Spleen (tissue), 7 donors: ENCODE measurements at regions not wholly inside any gene's neighbourhood (a gene's known extent, or its start where the extent isn't known, plus 50 kb on each side); places are given as distances from the start of the nearest gene placed in this dataset.

ENCODE experiments used
- POLR2A ChIP-seq, 3 donors: fragments of 450-650 bp; IDR thresholded peaks; one replicate each; pipeline ENCODE4 v1.5.1; 2017; ENCODE audit warnings: antibody characterized with exemption in 3 of 3, mild to moderate bottlenecking in 1 of 3
- POLR2AphosphoS5 ChIP-seq, 3 donors: sonication (generic); formaldehyde crosslinking; IDR thresholded peaks; one replicate each; pipeline ENCODE4 v1.5.1; 2017; ENCODE audit warnings: antibody characterized with exemption in 3 of 3
- TF ChIP-seq, protein P1 (sequence below), 11 experiments: fragments of 200-600 bp in 7 of 11; fragments of 450-650 bp in 4 of 11; sonication (generic) in 4 of 11; IDR thresholded peaks in 8 of 11; conservative IDR thresholded peaks in 3 of 11; 1 replicate in 7 of 11; 2 replicates in 4 of 11; pipeline versions ENCODE4 v1.4.0 to v1.8.0; 2016 to 2021; ENCODE audit warnings: antibody characterized with exemption in 11 of 11, inconsistent platforms in 4 of 11, mild to moderate bottlenecking in 1 of 11
- donor health status: DM: no; HTN: no; CAD: no; lungs with moderate emphysema.
- donor health status: DM: no; HTN: no; CAD: no.
- donor health status: DM: no; HTN: no; CAD: no.

DNA sequence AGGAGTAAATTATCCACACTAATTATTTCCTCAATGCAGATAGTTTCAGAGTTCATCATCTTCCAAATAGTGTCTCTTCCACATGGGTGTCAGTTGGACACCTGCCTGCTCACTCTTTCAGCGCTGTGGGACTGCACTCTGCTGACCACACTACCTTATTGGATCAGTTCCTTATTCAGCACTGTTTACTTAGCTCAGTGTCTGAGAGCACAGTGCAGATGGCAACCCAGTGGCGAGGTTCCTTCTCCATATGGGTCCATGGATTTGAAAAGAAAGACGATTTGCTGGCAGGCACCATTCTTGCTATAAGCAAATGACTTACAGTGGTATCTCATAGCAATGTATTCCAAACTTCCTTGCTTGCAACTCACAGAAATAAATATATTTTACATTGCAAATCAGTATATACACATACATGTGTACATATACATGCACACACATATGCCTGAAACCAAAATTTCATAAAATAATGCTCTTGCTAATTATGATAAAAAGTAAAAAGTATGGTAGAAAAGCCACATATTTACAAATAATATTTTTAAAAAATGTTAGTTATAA lies 354.8 kb downstream of the INSIG2 start:
- TF ChIP-seq, protein P1, sequence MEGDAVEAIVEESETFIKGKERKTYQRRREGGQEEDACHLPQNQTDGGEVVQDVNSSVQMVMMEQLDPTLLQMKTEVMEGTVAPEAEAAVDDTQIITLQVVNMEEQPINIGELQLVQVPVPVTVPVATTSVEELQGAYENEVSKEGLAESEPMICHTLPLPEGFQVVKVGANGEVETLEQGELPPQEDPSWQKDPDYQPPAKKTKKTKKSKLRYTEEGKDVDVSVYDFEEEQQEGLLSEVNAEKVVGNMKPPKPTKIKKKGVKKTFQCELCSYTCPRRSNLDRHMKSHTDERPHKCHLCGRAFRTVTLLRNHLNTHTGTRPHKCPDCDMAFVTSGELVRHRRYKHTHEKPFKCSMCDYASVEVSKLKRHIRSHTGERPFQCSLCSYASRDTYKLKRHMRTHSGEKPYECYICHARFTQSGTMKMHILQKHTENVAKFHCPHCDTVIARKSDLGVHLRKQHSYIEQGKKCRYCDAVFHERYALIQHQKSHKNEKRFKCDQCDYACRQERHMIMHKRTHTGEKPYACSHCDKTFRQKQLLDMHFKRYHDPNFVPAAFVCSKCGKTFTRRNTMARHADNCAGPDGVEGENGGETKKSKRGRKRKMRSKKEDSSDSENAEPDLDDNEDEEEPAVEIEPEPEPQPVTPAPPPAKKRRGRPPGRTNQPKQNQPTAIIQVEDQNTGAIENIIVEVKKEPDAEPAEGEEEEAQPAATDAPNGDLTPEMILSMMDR (IDR thresholded peaks at IDR 0.05 in 8 of 11, conservative IDR thresholded peaks at IDR 0.05 in 3 of 11), result no peak
- TF ChIP-seq POLR2AphosphoS5 (IDR thresholded peaks at IDR 0.05) (no peak), POLR2A (IDR thresholded peaks at IDR 0.05) (no peak)
